Stimulated activated naive CD8-positive, alpha-beta T cell treated with anti-CD3 and anti-CD28 coated beads, Interleukin-15, Interleukin-2, amounts not matched to agents 100 U/mL and 50 U/mL, for 24 hours (primary cell): ENCODE measurements at regions not wholly inside any gene's neighbourhood (a gene's known extent, or its start where the extent isn't known, plus 50 kb on each side); places are given as distances from the start of the nearest gene placed in this dataset.

Source experiments
- ATAC-seq: fragments of 150-1000 bp; cut with Tn5 transposase; one replicate; pipeline ENCODE4 v1.10.0; 2021
- DNase-seq: peaks from one replicate; pipeline ENCODE4 v3.0.0; 2021

DNA sequence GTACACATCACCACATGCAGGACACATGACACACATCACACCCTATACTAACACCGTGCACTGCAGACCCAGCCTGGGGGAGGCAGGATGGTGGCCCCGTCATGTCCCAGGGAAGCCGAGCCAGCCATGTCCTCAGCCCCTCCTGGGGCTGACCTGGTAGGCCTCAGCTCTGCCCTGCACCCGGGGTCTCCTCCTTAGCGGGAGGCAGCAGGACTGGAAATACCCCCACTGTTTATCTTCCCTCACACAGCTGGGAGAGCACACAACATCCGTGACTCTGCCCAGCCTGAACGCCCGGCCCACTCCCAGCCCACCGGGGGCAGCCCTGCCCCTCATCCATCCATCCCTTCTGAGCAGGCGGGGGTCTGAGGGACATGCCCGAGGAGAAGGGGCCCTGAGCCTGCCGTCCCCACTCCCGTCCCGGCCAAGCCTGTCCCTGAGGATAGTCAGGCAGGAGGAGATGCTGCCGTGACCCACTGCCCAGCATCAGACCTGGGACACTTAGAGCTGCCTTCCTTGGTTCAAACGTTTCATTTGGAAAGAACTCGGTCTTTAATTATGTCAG is 945.0 kb downstream of the BRD1 start:
- DNase-seq, result no peak
- no peak for ATAC-seq

DNA sequence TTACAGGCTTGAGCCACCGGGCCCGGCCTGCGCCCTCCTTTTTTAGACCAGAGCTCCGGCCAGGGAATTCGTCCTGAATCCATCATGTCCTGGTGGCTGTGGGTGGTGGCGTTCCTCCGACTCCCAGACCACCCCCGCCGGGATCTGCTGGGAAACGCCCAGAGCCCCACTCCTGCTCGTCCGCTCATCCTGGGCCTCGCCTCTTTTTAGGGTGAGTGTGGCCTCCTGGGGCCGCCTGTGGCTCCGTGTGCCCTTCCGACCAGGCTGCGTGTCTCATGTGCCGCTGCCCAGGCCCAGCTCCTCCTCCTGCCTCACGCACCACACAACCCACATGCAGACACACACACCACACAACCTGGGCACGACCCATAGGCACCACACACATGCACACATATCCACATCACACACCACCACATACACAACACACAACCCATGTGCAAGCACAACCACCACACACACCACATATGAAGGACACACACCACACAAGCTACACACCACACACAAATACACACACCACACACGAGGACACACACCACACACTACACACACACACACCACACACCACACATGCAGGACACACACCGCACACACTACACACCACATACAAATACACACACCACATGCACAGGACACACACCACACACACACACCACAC is 946.2 kb downstream of the BRD1 start:
- no peak for DNase-seq
- no peak for ATAC-seq

DNA sequence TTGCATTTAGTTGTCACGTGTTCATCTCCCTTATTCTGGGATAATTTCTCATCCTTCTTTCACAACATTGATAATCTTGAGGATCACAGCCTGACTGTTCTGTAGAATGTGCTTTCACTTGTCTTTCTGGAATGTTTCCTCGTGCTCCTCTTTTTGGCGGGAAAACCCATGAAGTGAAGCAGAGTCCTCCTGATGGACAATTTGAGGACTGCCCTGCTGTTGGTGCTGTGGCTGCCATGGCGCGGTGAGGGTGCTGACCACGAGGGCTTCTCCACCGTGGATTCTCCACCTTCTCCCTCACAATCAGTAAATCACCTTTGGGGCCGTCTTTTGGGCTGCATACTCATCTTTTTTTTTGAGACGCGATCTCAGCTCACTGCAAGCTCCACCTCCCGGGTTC is 946.9 kb downstream of the BRD1 start:
- ATAC-seq (no peak), DNase-seq (no peak)

DNA sequence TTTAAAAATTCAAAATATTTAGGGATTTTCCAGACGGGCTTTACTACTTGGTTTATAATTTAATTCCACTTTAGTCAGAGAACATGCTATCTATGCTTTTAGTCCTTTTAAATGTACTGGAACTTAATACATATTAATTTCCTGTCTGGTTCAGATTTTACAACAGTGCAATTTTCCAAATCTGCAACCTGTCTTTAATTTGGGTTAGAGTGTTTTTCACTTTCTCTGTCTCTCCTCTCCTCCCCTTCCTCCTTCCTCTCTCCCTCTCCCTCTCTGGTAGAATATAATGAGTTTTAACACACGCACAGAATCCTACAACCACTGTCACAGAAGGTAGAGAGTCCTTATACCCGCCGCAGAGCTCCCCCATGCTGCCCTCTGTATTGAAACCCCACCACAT is 950.7 kb downstream of the BRD1 start:
- ATAC-seq, result no peak

DNA sequence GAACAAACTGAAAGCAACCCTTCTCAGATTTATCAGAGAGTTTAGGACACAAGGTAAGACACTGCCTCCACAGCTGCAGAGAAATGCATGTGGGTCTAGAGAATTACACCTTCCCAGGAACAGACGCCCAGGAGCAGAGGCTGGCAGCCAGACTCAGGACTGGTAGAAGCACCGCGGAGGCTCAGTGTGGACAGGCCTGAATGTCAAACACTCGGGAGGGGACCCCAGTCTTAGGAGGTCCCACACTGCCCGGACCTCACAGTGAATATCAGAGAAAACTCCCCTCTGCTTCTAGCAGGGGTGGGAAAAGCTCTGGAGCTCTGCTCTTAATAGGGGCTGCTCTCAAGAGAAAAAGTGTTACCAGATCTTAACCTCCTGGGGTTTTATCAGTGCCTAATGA is 952.7 kb downstream of the BRD1 start:
- ATAC-seq (no peak), DNase-seq (no peak)

More for the DNA sequence above, 950.7 kb downstream of the BRD1 start:
- DNase-seq, result no peak

DNA sequence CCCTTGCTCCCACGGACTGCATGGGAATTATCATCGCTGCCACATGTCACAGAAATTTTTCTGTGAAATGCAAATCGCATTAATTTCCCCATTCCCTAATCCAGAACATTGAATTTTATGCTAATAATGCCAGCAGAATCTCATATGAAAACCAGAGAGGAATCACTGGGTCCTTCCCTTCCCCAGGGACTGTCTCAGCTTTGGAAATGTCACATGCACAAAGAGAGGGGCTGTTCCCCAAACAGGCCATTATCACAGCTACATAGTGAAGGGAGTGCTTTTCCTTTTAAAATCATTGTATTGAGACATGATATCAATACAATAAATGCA is 954.5 kb downstream of the BRD1 start:
- no peak for DNase-seq
- ATAC-seq, result no peak

DNA sequence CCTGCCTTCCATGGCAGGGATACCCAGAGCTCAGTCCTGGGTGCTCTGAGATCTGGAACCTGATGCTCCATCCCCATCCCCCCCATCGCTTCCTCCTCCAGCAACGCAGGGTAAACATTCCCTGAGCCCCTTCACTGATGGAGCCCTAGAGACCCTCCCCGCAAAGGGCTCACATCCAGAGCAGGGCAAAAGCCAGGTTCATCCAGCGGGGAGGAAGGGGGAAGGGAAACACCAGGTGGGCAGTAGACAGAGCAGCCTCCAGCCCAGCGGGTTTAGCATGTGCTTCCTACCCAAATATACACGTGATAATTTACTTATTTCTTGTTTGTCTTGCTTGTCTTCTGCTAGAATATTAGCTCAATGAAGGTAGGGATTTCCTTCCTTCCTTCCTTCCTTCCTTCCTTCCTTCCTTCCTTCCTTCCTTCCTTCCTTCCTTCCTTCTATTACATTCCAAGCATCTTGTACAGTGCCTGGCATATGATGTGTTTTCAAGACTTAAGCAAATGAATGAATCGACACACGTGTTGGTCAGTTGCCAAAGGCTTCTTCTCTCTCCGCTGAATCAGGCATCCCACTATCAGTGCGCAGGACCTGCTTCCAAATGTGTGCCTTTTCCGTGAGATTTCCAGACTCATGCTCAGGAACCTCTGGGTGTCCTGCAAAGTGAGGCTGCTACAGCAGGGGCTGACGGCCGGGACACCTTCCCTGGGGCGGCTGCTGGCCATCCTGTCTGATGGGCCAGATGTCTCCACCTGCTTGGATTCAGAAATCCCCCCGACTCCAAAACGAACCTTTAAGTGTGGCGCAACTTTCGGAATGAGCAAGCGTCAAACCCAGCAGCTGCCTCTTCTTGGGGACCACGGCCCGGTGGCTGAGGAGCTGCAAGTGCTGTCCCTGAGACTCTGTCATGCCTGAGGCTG is 955.1 kb downstream of the BRD1 start:
- DNase-seq (no peak), ATAC-seq (no peak)

DNA sequence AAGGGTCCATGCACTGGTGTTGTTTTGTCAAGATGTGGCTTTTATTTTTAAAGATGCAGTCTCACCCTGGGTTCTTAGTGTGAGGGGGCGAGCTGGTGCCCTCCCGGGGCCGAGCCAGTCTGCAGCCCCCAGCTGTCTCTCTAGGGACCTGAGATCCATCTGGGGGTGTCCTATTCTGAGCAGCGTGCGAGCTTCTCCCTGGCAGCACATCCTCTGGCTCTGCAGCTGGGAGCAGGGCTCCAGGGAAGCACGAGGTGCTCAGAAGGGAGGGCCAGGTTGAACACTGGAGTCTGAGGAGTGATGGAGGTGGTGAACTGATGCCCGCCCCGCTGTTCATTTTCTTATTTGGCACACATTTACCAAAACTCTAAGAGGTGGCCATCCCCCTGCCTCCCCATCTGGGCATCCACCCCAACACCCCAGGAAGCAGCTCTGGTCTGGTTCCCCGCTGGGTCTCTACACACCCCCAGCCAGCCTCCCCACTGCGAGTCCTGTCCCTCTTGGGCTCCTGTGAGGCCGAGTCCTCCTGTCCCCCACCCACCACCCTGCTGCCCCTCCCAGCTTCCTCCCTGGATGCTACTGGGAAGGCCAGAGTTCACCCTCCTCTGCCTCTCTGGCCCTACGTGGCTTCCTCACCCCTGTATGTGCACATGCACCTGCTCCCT is 956.4 kb downstream of the BRD1 start:
- no peak for ATAC-seq
- DNase-seq, result no peak

DNA sequence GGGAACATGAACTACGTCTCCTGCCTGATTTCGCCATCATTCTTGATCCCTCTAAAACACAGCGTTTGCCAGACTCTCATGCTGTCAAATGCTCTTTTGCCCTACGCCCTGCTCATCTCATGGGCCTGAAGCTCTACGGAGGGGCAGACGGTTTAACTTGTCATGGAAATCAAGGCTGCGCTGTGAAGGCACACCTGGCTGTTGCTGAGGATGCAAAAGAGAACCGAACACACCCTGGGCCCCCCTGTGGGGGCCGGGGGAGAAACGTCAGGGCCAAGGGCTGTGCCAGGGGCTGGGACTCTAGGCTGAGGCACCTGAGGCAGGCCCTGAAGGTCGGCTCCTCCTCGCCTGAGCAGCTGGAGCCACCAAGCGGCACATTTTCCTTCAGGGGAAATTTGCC is 957.2 kb downstream of the BRD1 start:
- ATAC-seq, result no peak
- no peak for DNase-seq

DNA sequence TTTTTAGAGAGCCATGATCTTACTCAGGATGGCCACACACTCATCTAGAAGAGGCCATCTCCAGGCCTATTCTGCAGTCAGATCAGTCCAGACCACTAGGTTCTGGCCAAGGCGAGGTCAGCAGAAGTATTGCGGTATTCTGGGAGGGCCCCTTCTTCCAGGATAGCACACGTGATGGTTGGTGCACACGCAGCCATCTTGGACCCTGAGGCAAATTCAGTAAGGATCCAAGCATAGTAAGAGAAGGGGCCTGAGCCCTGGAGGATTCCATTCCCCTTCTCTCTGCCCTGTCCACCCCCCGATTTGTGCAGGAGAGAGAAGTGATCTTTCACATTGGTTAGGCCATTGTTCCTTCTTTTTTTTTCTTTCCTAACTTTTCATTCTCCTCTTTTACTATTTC is 957.9 kb downstream of the BRD1 start:
- DNase-seq (no peak), ATAC-seq (no peak)

DNA sequence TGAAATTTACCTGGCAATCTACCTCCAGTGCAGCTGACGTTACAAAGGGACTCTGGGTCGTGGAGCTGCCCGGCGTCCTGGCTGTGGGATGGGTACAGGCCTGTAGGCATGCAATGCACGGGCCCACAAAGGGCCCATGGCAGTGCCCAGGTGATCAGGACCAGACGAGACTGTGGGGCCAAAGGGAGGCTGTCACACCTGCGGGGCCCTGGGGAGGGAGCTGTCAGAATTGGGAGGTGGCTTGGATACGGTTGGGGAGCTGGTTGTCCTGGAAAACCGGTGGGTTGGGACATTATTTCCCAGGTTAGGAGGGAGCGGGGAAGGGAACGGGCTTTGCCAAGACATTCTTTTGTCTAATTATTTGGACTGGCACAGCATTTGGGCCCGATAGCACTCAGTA is 958.5 kb downstream of the BRD1 start:
- DNase-seq (no peak), ATAC-seq (no peak)

DNA sequence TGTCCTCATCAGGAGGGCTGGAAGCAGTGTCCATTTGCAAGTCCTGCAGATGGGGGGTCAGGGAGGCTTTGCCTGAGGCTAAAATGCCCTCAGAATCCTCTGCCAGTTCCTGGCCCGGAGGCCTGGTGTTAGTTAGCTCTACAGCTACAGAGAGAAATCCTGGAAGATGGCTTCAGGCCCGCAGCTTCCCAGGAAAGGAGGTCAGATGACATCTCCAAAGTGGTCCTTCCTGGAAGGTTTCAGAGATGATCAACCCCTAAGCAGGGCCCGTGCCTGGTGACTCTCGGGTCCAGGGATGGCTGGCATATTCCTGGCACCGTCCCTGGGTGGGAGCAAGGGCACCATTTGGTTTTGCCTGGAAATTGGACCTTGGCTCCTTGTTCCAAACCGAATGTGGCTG is 959.1 kb downstream of the BRD1 start:
- ATAC-seq (peak; percentile 14), DNase-seq (no peak)

DNA sequence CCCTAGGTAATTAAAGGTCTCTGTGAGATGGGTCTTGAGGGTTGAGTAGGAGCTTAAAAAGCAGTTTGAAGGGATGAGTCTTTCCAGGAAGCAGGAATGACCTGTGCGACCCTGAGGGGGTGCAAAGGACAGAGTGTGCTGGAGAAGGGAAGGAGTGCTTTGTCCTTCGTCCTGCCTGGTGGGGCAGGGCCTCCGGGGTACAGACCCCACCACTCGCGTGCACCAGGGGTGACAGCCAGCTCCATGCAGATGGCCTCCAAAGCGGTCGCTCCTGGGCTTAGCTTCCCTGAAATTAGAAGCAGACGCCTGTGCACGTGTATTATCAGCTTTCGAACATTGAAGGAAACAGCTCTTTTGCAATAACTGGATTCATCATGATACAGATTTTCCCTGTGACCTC is 959.8 kb downstream of the BRD1 start:
- DNase-seq, result no peak
- ATAC-seq, result no peak

DNA sequence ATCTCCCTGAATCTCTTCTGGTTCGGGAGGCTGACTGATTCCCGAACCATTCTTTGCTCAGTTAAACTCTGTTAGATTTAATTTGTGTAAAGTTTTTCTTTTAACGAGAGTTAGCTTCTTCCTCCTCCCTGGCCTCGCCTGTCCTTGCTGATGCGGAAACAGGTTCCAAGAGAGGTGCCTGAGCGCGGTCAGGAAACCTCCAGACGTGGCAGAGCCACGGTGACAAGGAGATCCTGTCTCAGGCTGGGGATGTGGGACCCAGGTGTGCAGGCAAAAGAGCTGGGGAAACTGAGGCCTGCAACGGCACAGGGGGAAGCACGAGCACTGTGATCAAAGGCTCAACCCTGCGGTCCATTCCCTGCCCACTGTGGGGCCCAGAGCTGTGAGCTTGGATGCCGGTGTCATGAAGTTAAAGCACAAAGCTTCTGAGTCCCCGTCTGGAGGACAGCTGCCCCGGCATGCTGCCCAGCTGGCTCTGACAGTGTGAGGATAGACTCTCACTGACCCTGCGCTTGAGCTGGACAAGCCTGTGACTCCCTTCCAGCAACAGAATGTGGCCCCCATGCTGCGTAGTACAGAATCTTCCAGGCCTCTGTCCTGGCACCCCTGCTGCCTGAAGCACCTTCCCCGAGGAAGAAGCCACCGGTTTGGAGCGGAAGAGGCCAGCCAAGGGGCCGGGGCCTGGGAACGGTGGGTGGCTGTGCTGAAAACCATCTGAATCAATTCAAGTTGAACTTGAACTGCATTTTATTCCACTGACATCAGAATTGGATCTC is 960.6 kb downstream of the BRD1 start:
- no peak for ATAC-seq
- DNase-seq, result no peak

DNA sequence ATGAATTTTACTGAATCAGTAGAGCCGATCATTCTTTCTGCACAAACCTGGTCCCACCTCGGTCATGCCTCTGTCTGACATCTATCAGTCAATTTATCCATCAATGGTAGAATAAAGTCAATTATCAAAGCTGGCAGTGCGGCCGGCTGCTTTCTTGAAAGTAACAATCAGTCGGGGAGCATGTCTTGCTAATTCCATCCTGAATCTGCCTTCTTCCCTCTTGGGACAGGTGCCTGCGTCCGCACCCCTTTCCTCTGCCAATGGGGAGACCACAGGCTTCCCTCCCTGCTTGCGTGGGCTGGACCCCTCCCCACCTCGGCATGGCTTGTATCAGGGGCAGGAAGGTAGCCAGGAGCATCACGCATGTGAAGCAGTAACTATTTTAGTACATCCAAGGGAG is 962.9 kb downstream of the BRD1 start:
- DNase-seq (no peak), ATAC-seq (no peak)

DNA sequence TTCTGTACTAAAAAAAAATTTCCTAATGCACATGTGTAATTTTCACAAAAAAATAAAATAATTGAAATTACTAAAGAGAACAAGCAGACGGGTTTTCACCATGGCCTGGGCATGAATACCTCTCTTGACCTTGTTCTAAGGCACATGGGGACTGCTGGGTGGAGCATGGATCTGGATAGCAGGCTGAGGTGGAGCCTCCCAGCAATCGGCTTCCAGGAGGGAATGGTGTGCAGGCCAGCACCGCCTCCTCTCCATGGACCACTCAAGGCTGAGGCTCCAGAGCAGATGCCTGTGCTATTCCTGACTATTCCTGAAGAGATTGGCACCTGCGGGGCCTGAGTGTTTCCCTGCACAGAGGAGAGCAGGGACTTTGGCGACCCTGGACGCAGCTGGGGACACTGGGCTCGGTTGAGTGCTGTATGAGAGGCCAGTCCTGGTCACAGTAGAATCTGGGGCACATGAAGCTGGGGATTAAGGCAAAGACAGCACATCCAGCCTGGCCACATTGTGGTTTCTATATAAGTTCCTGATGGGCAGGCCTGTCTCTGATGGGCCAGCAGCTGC is 963.6 kb downstream of the BRD1 start:
- DNase-seq (no peak), ATAC-seq (no peak)

DNA sequence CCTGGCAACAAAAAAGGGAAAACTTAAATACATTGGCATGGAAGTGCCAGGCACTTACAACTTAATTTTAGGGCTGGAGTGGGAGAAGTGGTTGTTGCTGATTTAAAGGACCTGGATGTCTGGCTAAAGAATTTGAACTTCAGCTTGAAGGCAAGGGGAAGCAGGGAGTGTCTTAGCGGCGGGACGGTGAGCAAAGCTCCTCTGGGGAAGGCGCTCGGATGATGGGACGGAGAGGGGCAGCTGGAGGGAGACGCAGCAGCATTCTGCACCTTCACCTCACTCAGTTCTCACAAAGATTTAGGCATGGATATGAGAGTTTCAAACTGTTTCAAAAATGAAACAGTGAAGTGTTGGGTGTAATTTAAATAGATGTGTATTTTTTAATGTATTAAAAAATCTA is 967.1 kb downstream of the BRD1 start:
- ATAC-seq (no peak), DNase-seq (no peak)

DNA sequence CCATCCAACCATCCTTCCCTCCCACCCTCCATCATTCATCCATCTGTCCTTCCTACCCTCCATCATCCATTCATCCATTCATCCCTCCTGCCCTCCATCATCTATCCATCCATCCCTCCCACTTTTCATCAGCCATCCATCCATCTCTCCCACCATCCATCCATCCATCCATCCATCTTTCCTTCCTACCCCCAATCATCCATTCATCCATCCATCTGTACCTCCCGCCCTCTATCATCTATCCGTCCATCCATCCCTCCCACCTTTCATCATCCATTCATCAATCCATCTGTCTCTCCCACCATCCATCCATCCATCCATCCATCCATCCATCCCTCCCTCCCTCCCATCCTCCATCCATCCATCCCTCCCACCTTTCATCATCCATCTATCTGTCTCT is 968.8 kb downstream of the BRD1 start:
- ATAC-seq (no peak), DNase-seq (no peak)

DNA sequence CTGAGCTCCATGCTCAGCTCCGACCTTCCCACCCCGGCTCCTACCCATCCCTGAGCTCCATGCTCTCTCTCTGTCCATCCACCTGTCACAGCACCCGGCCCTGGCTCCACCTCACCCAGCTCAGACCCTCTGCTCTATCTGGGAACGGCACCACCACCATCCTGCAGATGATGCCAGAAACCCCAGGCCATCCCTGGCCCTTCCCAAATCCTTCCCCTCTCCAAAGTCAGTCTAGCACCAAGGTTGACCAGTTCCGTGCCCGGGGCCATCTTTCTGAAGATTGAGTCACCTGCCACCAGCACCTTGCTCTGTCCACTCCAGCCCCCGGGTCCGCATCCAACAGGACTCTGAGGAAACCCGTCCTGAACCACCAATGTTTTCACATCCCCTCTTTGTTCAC is 969.6 kb downstream of the BRD1 start:
- ATAC-seq (no peak), DNase-seq (no peak)

DNA sequence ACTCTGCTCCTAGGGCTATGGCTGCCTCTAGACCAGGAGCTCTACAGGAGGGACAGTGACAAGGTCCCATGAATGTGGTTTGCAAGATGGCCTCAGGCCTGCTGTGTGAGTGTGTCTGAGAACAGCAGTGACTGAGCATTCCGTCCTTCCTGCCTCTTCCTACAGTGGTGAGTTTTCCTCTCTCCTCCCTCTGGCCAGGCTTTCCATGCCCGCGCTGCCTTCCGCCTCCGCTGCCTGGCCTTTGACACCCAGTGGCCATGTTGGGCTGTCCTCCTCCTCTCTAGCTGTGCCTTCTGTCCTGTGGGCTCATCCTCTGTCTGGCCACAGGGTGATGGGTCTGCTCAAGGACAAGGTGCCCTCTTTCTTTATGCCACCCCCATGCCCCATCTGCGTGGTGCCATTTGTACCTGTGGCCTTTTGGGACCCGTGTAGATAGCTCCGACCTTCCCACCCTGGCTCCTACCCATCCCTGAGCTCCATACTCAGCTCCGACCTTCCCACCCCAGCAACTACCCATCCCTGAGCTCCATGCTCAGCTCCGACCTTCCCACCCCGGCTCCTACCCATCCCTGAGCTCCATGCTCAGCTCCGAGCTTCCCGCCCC is 970.4 kb downstream of the BRD1 start:
- no peak for ATAC-seq

DNA sequence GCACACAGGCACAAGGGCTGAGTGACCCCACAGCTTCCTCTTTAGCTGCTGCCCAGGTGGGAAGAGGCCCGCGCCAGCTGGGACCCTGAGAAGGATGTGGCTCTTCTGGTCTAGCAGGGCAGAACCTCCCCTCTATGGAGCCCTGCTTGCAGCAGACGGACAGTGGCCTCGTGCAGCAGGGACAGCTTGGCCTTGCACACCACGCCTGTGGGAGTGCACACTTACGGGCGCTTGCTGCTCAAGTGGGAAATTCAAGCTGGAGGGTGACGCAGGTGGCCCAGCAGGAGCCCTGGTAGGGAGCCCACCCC is 971.4 kb downstream of the BRD1 start:
- DNase-seq, result no peak
- no peak for ATAC-seq

More for the DNA sequence above, 970.4 kb downstream of the BRD1 start:
- no peak for DNase-seq
